HG02870 (cell line): ENCODE measurements at regions not wholly inside any gene's neighbourhood (a gene's known extent, or its start where the extent isn't known, plus 50 kb on each side); places are given as distances from the start of the nearest gene placed in this dataset.
"Not testable (repeated sequence)": the region's sequence is repeated elsewhere in the genome, so short reads cannot be mapped to it uniquely, and the experiment has no call there.

ENCODE experiments used
- ATAC-seq: cut with Tn5 transposase; IDR thresholded peaks from one replicate; pipeline ENCODE4 v1.9.1; 2021; ENCODE audit warnings: mild to moderate bottlenecking, moderate library complexity; ENCODE audit not compliant: unreplicated experiment

GRCh38 chr2:146584316-146584715, 1260.5 kb upstream of the ACVR2A start:
- no peak for ATAC-seq

DNA sequence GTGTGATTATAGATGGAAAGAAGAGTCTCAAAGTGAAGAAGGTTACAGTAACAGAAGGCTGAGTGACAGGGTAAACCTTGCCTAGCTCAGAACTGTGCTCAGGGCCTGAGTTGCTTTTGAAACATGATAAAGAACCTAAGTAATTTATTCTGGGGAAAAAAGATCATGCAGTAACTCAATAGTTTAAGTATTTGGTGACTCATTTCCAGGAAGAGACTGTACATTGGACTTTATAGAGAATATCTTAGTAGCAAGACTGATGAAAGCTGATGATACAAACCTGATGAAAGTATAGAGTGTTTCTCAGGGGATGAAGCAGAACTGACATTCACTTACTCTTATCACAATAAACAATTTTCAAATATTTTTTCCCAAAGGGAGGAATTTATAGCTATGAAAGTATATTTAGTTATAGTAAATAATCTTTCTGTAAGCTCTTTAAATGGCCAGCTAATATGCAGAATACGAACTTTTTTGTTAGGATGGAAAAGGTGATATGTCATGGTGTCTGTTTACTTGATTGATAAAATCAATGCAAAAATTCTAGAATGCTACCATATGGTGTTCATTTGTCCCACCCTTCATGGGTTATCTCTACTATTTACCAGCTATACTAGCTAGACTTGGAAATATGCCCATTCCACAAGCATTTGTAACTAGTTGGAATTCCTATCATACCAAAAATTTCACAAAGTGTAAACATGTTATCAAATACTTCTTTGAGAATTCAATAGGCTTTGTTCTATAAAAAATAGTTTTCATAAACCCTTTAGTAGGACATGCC, 1265.5 kb upstream of the ACVR2A start:
- no peak for ATAC-seq

- no peak for ATAC-seq
Observed at GRCh38 chr2:146576339-146577111, 1268.3 kb upstream of the ACVR2A start.

GRCh38 chr2:146572598-146572997, 1272.2 kb upstream of the ACVR2A start:
- ATAC-seq = no peak

DNA sequence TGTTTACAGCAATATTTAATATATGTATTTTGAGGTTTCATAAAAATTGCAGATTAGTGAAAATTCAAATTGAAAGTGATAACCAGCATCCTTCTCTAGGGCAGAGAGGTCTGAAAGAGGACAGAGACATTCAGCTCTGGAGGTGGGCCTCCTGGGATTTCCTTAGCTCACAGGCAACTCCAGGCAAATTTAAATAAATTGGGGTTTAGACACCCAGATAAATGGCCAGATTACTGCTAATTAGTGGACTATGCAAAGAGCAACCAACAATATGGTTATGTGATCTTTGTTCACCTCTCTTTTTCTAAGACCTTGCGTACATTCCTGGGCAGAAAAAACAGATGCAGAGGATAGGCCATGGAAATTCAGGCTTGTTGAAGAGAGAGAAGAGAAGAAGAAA, 1282.8 kb upstream of the ACVR2A start:
- ATAC-seq = no peak

- no peak for ATAC-seq
Observed at GRCh38 chr2:146547236-146547635, 1297.6 kb upstream of the ACVR2A start.

- ATAC-seq = no peak
Observed at GRCh38 chr2:146544701-146545100, 1300.1 kb upstream of the ACVR2A start.

DNA sequence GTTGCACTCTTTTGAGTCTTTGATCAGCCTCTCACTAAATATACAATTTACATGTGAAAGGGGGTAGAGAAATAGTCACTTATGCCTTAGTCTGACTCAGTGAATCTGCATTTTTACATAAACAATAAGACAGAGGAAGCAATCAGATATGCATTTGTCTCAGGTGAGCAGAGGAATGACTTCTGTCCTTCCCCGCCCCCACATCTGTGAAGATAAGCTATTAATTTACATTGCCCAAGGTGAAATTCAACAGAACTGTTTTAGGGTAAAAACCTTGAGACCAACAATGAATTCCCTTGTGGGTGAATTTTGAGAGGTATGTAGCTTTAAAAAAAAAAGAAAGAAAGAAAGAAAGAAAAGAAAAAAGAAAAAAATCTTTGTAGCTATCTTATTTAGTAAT, 1302.9 kb upstream of the ACVR2A start:
- ATAC-seq = no peak

GRCh38 chr2:146540271-146540932, 1304.4 kb upstream of the ACVR2A start:
- ATAC-seq = no peak

GRCh38 chr2:146539739-146540138, 1305.1 kb upstream of the ACVR2A start:
- not testable (repeated sequence) for ATAC-seq

GRCh38 chr2:146537477-146537876, 1307.4 kb upstream of the ACVR2A start:
- ATAC-seq = no peak

DNA sequence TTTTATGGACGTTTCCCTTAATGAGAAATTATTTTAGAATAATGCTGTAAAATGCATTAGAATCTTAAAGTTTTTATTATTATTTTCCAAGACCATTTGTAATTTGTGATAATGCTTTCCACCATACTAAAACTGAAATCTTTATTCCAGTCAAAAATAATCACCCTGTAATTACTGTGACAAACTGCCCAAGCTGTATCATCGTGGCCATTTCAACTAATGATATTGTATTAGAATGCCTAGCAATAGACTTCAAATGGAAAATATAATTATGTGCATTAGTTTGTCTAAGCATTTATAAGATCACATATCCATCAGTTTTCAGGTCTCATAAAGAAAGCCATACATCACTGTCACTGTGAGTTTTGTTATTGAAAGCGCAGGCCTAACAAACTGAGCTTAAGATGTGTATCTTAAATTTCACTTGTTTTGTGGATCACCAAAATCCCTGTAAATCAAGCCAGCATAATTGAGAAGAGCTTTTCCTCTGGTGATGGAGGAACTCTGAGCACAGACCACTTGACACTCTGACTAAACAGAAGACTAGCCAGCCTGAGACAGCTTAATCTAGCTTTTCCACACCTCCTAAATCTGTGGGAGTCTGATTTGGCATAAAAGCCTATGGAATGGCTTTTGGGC, 1312.2 kb upstream of the ACVR2A start:
- ATAC-seq = no peak

DNA sequence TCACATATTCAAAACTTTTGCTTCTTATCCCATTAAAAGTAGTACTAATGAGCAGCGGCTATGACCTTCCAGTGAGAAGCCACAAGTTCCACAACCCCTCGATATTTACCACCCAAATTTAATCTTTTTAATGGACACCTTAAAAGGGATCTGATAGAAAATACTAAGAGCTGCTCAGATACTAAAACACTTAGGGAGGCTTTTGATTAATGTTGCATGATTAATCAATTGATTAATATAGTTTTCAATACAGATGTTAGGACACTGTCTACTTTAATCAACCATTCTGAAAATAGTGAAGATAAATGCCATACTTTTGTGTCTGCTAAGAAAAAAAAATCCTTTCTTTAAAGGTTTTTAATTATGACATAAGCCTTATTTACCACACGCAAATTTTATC, 1312.8 kb upstream of the ACVR2A start:
- no peak for ATAC-seq

- no peak for ATAC-seq
Observed at GRCh38 chr2:146530886-146531285, 1313.9 kb upstream of the ACVR2A start.

DNA sequence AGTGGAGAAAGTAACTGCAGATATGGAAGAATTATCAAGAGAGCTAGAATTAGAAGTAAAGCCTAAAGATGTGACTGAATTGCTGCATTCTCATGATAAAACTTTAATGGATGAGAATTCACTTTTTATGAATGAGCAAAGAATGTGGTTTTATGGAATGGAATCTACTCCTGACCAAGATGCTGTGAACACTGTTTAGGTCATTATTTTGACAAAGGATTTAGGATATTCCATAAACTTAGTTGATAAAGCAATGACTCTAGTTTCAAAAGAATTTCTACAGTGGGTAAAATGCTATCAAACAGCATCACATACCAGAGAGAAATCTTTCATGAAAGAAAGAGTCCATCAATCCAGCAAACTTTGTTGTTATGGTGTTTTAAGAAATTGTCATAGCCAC, 1317.7 kb upstream of the ACVR2A start:
- ATAC-seq = no peak

- no peak for ATAC-seq
Observed at GRCh38 chr2:146523196-146523595, 1321.6 kb upstream of the ACVR2A start.

GRCh38 chr2:146506851-146507250, 1338.0 kb upstream of the ACVR2A start:
- no peak for ATAC-seq

DNA sequence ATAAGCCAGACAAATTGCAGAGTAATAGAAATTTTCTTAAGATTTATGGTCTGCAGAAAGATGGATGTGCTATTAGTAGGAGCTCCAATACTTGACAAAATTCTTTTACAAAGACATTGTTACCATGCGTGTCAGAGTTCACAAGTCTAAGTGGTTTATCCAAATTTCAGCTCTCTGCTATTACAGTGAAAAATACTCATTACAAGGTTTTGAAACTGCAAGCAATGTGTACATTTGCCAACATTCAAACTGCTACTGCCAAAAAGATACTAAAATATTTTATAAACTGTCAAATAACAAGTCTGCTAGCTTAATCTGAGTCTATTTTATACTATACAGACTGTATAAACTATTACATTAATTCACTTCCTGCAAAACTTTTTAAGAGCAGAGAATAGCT, 1341.5 kb upstream of the ACVR2A start:
- no peak for ATAC-seq

DNA sequence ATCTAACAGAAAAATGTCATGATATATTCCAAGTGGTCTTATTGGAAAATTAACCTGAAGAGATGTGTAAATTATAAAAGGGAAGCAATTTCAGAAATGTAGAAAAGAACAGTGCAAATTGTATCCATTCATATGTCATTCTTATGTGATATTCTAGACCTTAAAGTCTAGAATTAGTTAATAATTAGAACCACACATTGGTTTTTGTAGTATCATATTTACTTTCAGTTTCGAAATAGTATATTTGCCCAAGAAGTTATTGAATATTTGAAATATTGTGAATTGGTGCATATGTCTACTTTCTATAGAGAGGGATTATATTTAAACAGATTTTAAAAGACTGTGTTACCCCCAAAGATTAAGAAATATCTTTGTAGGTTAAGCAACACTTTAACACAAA, 1348.6 kb upstream of the ACVR2A start:
- ATAC-seq = no peak

GRCh38 chr2:146489386-146489785, 1355.4 kb upstream of the ACVR2A start:
- ATAC-seq = no peak

DNA sequence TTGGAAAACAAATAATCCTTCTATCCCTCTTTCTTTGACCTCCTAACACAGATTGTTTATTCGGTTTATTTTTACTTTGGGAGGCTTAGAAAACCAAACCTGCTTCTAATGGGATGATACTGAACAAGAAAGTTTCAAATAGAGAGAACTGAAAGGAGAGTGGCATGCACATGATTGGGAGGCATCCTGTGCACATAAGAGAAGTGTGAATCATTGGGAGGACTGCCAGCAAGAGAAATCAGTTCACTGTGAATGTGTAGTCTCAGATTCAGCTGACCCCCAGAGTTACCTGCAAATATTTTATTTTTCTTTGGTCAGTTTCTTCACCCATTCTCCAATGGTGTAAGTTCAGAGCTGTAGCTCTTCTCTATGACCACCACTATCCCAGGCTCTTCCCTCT, 1363.2 kb upstream of the ACVR2A start:
- no peak for ATAC-seq
